D721Med (cell line): ENCODE measurements at regions not wholly inside any gene's neighbourhood (a gene's known extent, or its start where the extent isn't known, plus 50 kb on each side); places are given as distances from the start of the nearest gene placed in this dataset.

Source experiments
- DNase-seq: peaks from one replicate; pipeline ENCODE4 v3.0.0; 2011; ENCODE audit warnings: low spot score; ENCODE audit not compliant: insufficient read length
- FAIRE-seq: peaks from 2 replicates; lab custom pipeline; 2011; peaks lifted over from hg19 to GRCh38; lab: Jason Lieb, UNC
- CTCF ChIP-seq: IDR thresholded peaks from 2 replicates; pipeline ENCODE4 v1.5.1; 2012; ENCODE audit warnings: mild to moderate bottlenecking, control low read depth; ENCODE audit not compliant: insufficient read depth; ENCODE audit errors: missing control alignments

- TF ChIP-seq CTCF = no peak
- DNase-seq = no peak
- no peak for FAIRE-seq
These were observed 982.3 kb upstream of the DDX18 start for GRCh38 chr2:116832148-116832547.

DNA sequence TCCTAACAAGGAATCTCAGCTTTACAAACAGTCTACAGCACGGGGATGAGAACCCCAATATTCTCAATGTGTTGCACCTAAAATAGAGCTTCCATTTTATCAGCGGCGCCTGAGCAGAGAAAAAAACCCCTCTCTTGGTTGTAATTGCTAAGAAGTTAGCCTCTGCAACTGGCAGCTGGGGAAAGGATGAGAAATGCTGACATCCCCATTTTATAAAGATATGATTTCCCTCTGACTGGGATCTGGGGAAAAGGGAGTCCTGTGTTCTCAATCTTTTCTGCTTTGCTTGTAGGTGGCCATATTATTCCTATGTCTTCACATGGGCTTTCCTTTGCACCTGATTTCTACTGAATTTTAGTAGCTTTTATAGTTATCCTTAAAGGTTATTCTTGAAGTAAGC is 981.4 kb upstream of the DDX18 start:
- DNase-seq (no peak), FAIRE-seq (no peak)
- no peak for TF ChIP-seq CTCF

GRCh38 chr2:116842164-116842563 is 972.3 kb upstream of the DDX18 start:
- TF ChIP-seq CTCF = no peak
- DNase-seq (no peak), FAIRE-seq (no peak)

DNA sequence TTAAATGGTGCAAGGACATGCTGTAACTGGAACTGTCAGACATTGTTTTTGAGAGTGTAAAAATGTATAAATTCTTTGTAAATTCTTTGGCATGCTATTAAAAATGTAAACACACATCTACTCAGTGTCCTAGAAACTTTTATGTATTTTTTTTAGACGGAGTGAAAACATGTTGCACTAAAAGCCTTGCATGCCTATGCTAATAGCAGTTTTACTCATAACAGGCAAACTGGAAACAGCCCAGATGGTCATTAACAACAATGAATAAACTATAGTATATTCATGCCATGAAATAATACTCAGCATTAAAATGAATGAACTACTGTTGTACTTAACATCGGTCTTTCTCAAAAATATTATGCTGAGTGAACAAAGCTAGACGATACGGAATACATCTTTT is 954.8 kb upstream of the DDX18 start:
- TF ChIP-seq CTCF = no peak
- DNase-seq (no peak), FAIRE-seq (no peak)

- no peak for FAIRE-seq
- TF ChIP-seq CTCF = no peak
- no peak for DNase-seq
These were observed 940.5 kb upstream of the DDX18 start for GRCh38 chr2:116874021-116874420.

DNA sequence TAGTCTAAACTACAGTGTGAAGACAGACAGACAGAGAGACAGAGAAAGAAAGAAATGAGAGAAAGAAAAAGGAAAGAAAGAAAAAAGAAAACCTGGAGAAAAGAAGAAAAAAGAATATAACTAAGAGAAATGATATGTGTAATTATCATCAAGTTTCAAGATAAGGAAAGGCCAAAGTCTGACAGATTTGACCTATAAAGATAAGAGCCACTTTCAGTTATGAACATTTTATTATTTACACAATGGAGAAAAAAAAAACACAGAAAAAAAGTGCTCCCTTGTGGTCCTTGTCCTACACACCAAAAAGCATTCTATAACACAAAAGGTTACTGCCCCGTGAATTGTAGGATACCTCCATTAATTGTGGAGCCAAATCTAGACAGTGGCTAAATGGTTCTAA is 937.2 kb upstream of the DDX18 start:
- DNase-seq (no peak), FAIRE-seq (no peak)
- no peak for TF ChIP-seq CTCF

- FAIRE-seq (no peak), DNase-seq (no peak)
- no peak for TF ChIP-seq CTCF
These were observed 936.5 kb upstream of the DDX18 start for GRCh38 chr2:116877944-116878343.
